PC-9 (cell line): ENCODE measurements at regions not wholly inside any gene's neighbourhood (a gene's known extent, or its start where the extent isn't known, plus 50 kb on each side); places are given as distances from the start of the nearest gene placed in this dataset.

Source experiments
- EZH2 ChIP-seq: fragments of 200-600 bp; sonication (generic); IDR thresholded peaks from 2 replicates; pipeline ENCODE4 v1.8.0; 2017; ENCODE audit warnings: antibody characterized with exemption, low read depth
- TF ChIP-seq, protein P1 (sequence below): fragments of 200-600 bp; sonication (generic); conservative IDR thresholded peaks from 2 replicates; pipeline ENCODE4 v1.6.1; 2017; ENCODE audit warnings: mixed run types, antibody characterized with exemption, mild to moderate bottlenecking, moderate library complexity

DNA sequence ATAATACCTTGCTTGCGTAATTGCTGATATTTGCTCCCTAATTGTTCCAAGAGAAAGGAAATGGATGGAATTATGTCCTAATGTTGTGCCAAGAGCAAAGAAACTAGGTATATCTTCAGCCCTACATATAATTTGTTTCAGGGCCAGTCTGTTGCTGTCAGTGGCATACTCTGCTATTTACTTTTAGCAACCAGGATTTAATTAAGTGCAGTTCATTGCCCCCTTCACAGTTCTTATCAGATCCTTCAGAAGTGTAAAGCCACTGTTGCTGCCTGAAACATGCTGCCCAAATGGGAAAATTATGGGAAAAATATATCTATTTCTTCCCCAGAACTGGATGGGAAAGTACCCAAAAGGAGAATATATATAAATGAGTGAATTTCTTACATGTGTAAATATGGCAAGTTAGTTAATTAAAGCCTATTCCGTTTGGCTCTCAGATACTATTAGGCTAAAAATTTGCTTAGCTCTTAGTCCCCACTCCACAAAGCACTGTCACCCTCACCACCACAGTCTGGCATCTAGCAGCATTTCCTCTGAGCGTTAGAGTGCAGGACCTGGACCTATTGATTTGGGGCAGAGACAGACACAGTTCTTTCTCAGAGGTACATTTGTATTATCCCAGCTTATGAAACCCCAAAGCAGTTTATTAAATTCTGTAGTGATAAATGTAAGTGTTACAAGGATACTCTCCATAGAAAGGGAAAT is 72.8 kb upstream of the DTNA start:
- TF ChIP-seq EZH2 = no peak
- TF ChIP-seq, protein P1, sequence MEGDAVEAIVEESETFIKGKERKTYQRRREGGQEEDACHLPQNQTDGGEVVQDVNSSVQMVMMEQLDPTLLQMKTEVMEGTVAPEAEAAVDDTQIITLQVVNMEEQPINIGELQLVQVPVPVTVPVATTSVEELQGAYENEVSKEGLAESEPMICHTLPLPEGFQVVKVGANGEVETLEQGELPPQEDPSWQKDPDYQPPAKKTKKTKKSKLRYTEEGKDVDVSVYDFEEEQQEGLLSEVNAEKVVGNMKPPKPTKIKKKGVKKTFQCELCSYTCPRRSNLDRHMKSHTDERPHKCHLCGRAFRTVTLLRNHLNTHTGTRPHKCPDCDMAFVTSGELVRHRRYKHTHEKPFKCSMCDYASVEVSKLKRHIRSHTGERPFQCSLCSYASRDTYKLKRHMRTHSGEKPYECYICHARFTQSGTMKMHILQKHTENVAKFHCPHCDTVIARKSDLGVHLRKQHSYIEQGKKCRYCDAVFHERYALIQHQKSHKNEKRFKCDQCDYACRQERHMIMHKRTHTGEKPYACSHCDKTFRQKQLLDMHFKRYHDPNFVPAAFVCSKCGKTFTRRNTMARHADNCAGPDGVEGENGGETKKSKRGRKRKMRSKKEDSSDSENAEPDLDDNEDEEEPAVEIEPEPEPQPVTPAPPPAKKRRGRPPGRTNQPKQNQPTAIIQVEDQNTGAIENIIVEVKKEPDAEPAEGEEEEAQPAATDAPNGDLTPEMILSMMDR = no peak
